AG08396 (cell line): ENCODE measurements at regions not wholly inside any gene's neighbourhood (a gene's known extent, or its start where the extent isn't known, plus 50 kb on each side); places are given as distances from the start of the nearest gene placed in this dataset.
"Not testable (repeated sequence)": the region's sequence is repeated elsewhere in the genome, so short reads cannot be mapped to it uniquely, and the experiment has no call there.

ENCODE experiments used
- DNase-seq: peaks from one replicate; pipeline ENCODE4 v3.0.0; 2012; ENCODE audit warnings: low spot score, mixed read lengths

DNA sequence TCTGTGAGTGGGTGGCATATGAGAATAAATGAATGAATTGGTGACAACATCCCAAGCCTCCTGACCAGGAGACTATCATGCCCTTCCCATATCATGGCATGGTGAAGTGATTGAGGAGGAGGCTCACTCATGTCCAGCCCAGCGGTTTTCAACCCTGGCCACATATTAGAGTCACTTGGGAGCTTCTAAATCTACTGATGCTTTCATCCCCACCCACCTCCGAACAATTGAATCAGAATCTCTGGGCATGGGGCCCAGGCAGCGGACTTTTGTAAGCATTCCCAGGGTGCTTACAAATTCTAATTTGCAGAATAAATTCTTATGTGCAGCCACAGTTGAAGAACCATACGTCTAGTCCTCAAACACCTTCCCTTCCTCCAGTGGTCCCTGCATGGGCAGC, 81.7 kb upstream of the SEC11C start:
- peak; percentile 45 for DNase-seq

DNA sequence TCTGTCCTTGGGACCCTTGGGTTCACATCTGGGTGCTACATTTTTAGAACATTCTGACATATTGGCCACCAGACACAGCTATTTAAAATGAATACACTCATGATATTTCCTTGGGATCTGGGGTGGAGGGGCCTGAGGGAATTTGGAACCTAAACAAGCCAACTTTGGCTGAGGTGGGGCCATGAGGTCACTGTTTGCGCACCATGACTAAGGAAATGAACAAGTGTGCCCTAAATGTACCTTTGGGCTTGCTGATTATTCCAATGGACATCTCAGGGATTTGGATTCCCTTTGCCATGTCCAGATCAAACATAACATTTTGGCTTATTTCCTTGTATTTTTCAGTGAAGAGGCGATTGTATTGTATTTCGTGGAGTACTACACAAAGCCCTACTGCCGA, 80.5 kb upstream of the SEC11C start:
- DNase-seq, result no peak

DNA sequence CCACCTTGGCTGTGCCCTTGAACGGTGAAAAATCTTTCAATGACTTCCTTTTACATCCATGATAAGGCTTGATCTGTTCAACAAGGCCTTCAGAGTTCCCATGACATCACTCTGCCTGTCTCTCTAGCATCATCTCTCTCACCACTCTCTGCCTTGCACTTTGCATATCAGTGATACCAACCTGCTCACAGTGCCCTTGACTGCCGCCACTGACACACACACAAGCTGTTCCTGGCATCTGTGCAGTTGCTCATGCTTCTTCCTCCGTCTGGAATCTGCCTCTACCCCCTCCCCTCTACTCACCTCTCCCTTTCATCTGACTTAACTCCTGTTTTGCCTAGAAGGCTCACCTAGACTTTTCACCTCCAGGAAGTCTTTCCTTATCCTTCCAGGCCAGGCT, 79.1 kb upstream of the SEC11C start:
- DNase-seq, result no peak

DNA sequence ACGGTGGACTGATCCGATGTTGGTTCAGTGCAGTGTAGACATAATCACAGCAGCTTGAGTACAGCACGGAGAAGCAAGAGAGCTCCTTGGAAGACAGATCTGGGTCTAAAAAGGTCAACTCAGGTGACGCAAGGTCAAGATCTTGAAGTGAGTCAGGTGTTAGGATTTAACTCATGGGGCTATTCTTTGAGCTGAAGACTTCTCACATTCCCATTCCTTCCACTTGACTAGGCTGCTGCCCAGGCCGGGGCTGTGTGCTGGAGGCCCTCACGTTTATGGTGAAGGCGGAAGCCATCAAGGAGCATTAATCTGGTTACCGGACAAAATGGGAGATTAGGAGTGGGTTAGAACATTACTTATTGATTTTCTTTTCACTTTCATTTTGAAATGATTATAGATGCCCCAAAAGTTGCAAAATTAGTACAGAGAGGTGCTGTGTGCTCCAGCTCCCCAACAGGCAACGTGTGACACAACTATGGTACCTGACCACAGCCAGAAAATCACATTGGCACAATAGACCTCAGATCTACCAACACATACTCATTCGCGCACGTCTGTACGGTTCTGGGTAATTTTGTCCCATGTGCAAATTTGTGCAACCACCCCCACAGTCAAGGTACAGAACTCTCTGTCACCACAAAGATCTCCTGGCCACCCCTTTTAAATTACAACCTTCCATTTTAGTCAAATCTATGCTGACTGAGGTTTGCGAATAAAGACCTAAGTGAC, 77.6 kb upstream of the SEC11C start:
- DNase-seq, result no peak

DNA sequence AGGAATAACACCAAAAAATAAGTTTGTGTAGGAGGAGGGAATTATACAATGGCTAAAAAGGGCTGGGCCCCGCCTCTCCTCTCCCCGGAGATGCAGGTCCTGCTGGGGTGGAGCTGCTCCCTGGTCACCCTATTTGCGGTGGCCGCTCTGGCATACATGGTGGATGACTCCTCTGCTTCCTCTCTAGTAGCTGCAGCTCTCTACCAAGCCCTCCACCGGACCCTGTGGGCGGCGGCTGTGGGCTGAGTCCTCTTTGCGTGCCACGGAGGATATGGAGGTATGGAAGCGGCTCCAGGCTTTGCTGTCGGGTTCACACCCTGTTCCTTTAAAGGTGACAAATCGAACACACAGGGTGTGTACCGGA, 77.1 kb upstream of the SEC11C start:
- no peak for DNase-seq

DNA sequence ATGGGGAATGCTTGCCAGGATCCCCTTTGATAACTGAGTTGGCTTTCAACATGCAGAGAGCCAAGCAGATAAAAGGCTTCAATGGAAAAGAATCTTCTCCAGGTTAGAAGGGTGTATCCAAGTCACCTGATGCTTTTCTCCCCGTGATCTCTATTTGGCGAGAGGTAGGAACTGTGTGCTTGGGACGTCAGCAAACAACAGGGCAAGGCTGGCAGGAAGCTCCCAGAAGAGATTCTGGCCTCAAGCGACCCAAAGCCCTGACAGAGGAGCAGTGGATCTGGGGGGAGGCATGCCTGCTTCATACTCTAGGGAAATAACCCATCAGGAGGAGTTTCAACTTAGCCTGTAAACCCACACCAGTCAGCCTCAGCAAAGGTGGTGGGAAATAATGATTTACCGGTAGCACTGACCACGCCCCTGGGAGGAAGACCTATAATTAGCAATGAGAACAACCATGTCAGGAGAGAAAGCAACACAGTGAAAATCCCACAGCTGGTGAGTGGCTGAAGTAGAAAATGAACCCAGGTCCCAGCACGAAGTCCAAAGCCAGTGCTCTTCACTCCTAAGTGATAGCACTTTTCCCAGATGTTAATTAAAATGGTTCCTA, 76.3 kb upstream of the SEC11C start:
- no peak for DNase-seq

- no peak for DNase-seq
Observed at GRCh38 chr18:59063912-59064311, 75.8 kb upstream of the SEC11C start.

- no peak for DNase-seq
Observed at GRCh38 chr18:59065684-59066083, 74.0 kb upstream of the SEC11C start.

GRCh38 chr18:59067873-59068272, 71.8 kb upstream of the SEC11C start:
- no peak for DNase-seq

GRCh38 chr18:59068276-59069071, 71.2 kb upstream of the SEC11C start:
- no peak for DNase-seq

- DNase-seq, result peak; percentile 74
Observed at GRCh38 chr18:59070181-59070912, 69.3 kb upstream of the SEC11C start.

- DNase-seq, result no peak
Observed at GRCh38 chr18:59072727-59073421, 66.8 kb upstream of the SEC11C start.

DNA sequence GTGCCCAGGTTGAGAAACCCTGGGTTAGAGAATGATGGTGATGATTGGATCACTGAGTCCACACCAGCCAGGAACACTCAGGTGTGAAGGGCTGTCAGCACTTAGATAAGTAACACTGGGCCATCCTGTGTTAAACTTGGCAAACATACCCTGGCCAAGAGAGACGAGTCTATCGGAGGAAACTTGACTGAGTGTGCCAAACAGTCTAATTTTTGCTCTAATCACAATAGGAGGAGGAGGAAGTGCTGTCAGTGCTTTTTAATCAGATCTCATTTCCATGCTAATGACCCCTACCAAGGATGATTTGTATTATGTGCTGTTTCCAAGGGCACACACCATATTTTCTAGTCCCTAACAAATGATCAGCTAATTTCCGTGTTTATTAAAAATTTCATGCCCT, 63.8 kb upstream of the SEC11C start:
- no peak for DNase-seq

DNA sequence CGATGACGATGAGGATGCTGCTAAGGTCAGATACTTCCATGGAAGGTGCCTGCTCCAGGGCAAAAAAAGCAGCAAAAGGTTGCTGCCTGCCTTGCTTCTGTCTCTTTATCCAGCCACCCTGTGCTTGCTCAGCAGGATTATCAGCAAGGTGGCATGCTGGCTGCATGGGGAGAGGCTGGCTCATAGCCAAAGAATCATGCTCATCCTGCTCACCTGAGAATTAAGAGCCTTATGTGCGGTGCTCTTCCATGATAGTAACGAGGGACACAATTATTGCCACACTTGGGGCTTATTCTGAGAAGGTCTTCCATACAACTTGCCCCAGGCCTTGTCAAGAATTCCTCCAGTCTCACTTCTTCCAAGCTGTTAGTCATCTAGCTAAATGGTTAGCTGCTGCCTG, 60.4 kb upstream of the SEC11C start:
- DNase-seq, result no peak

DNA sequence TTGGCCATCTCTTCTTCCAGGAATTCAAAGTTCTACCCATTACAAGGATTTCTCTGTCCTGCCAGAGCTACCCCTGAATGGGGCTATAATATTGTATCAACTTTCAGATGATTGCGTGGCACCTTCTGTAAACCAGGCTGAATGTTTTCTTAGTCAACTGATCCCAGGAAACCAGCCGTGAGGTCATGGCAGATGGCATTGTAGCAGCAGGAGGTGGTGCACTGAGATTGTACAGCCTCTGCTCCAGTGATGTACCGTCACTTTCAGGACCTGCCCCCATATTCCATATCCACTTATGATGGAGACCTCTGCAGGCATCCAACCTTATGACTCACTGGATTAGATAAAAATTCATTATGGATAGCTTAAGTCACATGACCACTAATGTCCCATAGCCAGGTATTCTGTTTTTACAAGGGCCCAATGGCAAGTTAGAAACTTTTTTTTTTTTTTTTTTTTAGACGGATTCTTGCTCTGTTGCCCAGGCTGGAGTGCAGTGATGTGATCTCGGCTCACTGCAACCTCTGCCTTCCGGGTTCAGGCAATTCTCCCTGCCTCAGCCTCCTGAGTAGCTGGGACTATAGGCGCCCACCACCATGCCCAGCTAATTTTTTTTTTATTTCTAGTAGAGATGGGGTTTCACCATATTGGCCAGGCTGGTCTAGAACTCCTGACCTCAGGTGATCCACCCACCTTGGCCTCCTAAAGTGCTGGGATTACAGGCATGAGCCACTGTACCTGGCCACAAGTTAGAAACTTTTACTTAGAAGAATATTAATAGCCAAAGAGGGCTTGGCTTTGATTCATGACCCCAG, 59.8 kb upstream of the SEC11C start:
- DNase-seq, result not testable (repeated sequence)

DNA sequence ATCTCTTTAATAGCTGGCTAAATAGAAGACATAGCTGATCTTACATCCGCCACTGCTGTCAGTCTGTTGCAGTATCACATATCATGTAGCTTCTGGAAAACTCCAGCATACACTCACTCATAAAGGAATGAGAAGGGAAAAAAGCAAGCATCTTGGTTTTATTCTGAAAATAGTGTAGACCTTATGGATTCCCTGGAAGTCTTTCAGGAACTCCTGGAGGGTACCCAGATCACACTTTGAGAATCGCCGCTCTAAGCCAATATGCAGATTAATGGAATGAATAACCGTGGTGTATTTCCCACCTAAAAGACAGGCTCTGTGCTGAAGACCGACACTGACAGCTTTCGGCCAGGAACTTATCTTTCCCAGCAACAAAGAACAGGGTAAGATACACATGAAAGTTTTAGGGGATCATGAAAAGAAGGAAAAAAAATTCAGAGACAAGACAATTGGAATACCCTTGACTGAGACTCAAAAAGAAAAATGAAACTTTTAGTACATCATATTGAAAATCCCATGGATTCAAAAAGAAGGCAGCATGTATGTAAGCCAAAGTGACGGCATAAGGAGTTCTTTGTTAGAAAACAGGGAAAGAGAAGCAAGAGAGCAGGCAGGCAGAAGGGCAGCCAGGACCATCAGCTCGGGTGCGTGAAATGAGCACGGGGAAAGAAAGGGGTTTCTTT, 56.4 kb upstream of the SEC11C start:
- DNase-seq, result no peak

- no peak for DNase-seq
Observed at GRCh38 chr18:59085126-59085794, 54.4 kb upstream of the SEC11C start.

DNA sequence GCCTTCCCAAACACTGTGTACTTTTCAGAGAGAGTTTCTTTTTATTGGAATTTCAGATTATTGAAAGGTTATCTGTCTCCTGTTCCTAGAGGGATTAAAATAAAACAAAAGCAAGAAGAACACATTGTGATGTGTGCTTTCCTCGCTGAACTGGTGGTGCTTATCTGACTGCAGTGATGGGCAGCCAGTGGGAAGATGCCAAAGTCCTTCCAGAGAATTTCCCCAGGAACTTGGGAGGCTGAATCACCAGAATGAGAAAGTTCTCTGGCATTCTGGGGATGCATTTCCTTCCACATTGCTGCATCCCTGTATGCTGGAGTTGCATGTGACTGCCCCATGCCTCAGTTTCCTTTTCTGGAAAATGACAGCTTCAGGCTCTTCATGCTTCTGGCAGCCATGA, 53.9 kb upstream of the SEC11C start:
- peak; percentile 27 for DNase-seq

- DNase-seq, result no peak
Observed at GRCh38 chr18:59086522-59086921, 53.2 kb upstream of the SEC11C start.

DNA sequence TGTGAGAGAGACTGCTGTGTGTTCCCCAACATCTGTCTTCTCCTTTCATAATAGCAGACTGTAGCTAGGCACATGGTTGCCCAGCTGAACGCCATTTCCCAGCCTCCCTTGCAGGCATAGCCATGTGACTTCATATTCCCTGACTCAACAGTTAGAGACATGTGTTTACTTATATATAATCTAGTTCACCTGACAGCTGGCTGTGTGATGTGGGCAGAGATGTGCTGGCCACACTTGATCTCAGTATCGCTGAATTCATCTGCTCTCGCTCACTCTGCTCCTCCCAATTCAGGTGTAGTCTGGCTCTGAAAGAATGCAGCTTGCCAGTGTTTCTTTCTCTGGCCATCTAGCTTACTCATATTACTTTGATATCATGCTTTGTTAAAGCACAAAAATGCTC, 52.3 kb upstream of the SEC11C start:
- no peak for DNase-seq
